HEK293 (cell line): ENCODE measurements at regions not wholly inside any gene's neighbourhood (a gene's known extent, or its start where the extent isn't known, plus 50 kb on each side); places are given as distances from the start of the nearest gene placed in this dataset.

Experiments
- CTCF ChIA-PET: fragments of 350-600 bp; formaldehyde crosslinking; extraction: SDS; loops from one replicate; lab custom pipeline; 2021; ENCODE audit warnings: antibody characterized with exemption; lab: Yijun Ruan, JAX
- POLR2A ChIA-PET: fragments of 300-600 bp; formaldehyde crosslinking; extraction: SDS; loops from one replicate; lab custom pipeline; 2020; ENCODE audit warnings: antibody characterized with exemption, inconsistent platforms; lab: Yijun Ruan, JAX
- H3K27ac ChIP-seq: fragments of 200-500 bp; sonication (Bioruptor generic); 2 replicates; pipeline ENCODE4 v1.5.1; 2014; ENCODE audit warnings: low read depth, low read length, control low read depth, inconsistent platforms; ENCODE audit errors: extremely low read depth
- H3K36me3 ChIP-seq, 2 experiments: fragments of 200-500 bp in 1 of 2; sonication (Bioruptor generic) in 1 of 2; 1 replicate in 1 of 2; 2 replicates in 1 of 2; pipeline ENCODE4 v1.5.1; 2014 to 2017; ENCODE audit warnings: inconsistent platforms in 2 of 2, low read length in 2 of 2; ENCODE audit not compliant: control insufficient read depth in 2 of 2, insufficient read depth in 1 of 2
- H3K4me1 ChIP-seq: fragments of 200-500 bp; sonication (Bioruptor generic); 2 replicates; pipeline ENCODE4 v1.5.1; 2014; ENCODE audit warnings: mild to moderate bottlenecking, low read length, inconsistent platforms; ENCODE audit not compliant: control insufficient read depth, insufficient read depth
- H3K4me3 ChIP-seq: 2 replicates; pipeline ENCODE4 v1.5.1; 2011; ENCODE audit warnings: low read depth, mild to moderate bottlenecking, control low read depth, low read length, moderate library complexity
- H3K9me3 ChIP-seq: fragments of 200-500 bp; sonication (Bioruptor generic); 2 replicates; pipeline ENCODE4 v1.5.1; 2014; ENCODE audit warnings: low read depth, low read length, inconsistent platforms; ENCODE audit not compliant: control insufficient read depth, insufficient read depth
- EGR2 ChIP-seq: fragments of 450-650 bp; formaldehyde crosslinking; IDR thresholded peaks from 2 replicates; pipeline ENCODE4 v1.5.1; 2016; ENCODE audit warnings: low read depth, missing biosample characterization, missing genetic modification characterization
- HOXC10 ChIP-seq: sonication (generic); formaldehyde crosslinking; IDR thresholded peaks from 2 replicates; pipeline ENCODE4 v1.8.1; 2023; ENCODE audit warnings: mild to moderate bottlenecking, missing genetic modification reagents
- KLF9 ChIP-seq: fragments of 450-650 bp; formaldehyde crosslinking; IDR thresholded peaks from 2 replicates; pipeline ENCODE4 v1.5.1; 2016; ENCODE audit warnings: missing biosample characterization, missing genetic modification characterization, low read depth
- MZF1 ChIP-seq: fragments of 450-650 bp; formaldehyde crosslinking; IDR thresholded peaks from 2 replicates; pipeline ENCODE4 v1.5.1; 2017; ENCODE audit warnings: missing biosample characterization, missing genetic modification characterization, borderline replicate concordance
- ZNF155 ChIP-seq: fragments of 450-650 bp; formaldehyde crosslinking; IDR thresholded peaks from 2 replicates; pipeline ENCODE4 v1.5.1; 2016; ENCODE audit warnings: missing biosample characterization, missing genetic modification characterization
- ZNF16 ChIP-seq: fragments of 450-650 bp; formaldehyde crosslinking; IDR thresholded peaks from 2 replicates; pipeline ENCODE4 v1.5.1; 2016; ENCODE audit warnings: low read depth, missing biosample characterization, missing genetic modification characterization
- ZNF175 ChIP-seq: fragments of 450-650 bp; formaldehyde crosslinking; IDR thresholded peaks from 2 replicates; pipeline ENCODE4 v1.5.1; 2016; ENCODE audit warnings: missing biosample characterization, missing genetic modification characterization
- ZNF24 ChIP-seq: fragments of 450-650 bp; formaldehyde crosslinking; IDR thresholded peaks from 2 replicates; pipeline ENCODE4 v1.5.1; 2016; ENCODE audit warnings: missing biosample characterization, missing genetic modification characterization
- ZNF292 ChIP-seq: fragments of 450-650 bp; formaldehyde crosslinking; IDR thresholded peaks from 2 replicates; pipeline ENCODE4 v1.5.1; 2016; ENCODE audit warnings: low read depth, missing biosample characterization, missing genetic modification characterization, borderline replicate concordance
- ZNF549 ChIP-seq: fragments of 450-650 bp; IDR thresholded peaks from 2 replicates; pipeline ENCODE4 v1.5.1; 2018; ENCODE audit warnings: missing biosample characterization, missing genetic modification characterization, mild to moderate bottlenecking, inconsistent platforms, moderate library complexity
- ZNF558 ChIP-seq: fragments of 450-650 bp; formaldehyde crosslinking; IDR thresholded peaks from 2 replicates; pipeline ENCODE4 v1.5.1; 2016; ENCODE audit warnings: missing biosample characterization, missing genetic modification characterization
- ZNF561 ChIP-seq: fragments of 450-650 bp; IDR thresholded peaks from 2 replicates; pipeline ENCODE4 v1.5.1; 2018; ENCODE audit warnings: missing biosample characterization, missing genetic modification characterization, borderline replicate concordance
- ZNF610 ChIP-seq: fragments of 450-650 bp; formaldehyde crosslinking; IDR thresholded peaks from 2 replicates; pipeline ENCODE4 v1.5.1; 2016; ENCODE audit warnings: missing biosample characterization, missing genetic modification characterization, borderline replicate concordance
- ZNF624 ChIP-seq: fragments of 450-650 bp; formaldehyde crosslinking; IDR thresholded peaks from 2 replicates; pipeline ENCODE4 v1.5.1; 2017; ENCODE audit warnings: missing biosample characterization, missing genetic modification characterization
- ZNF677 ChIP-seq: fragments of 450-650 bp; IDR thresholded peaks from 2 replicates; pipeline ENCODE4 v1.5.0; 2018; ENCODE audit warnings: missing biosample characterization, mild to moderate bottlenecking, missing genetic modification characterization, moderate library complexity
- ZNF768 ChIP-seq: fragments of 450-650 bp; formaldehyde crosslinking; IDR thresholded peaks from 2 replicates; pipeline ENCODE4 v1.5.1; 2018; ENCODE audit warnings: missing biosample characterization, mild to moderate bottlenecking, missing genetic modification characterization
- ZNF792 ChIP-seq: fragments of 450-650 bp; formaldehyde crosslinking; IDR thresholded peaks from 2 replicates; pipeline ENCODE4 v1.5.1; 2016; ENCODE audit warnings: missing biosample characterization, missing genetic modification characterization
- ZSCAN30 ChIP-seq: fragments of 450-650 bp; IDR thresholded peaks from 2 replicates; pipeline ENCODE4 v1.5.1; 2018; ENCODE audit warnings: missing biosample characterization, mild to moderate bottlenecking, missing genetic modification characterization, moderate library complexity
- TF ChIP-seq, protein P1 (sequence below): sonication (generic); formaldehyde crosslinking; IDR thresholded peaks from 2 replicates; pipeline ENCODE4 v1.8.1; 2022; ENCODE audit warnings: mild to moderate bottlenecking, moderate library complexity, missing genetic modification reagents
- TF ChIP-seq, protein P2 (sequence below): fragments of 450-650 bp; formaldehyde crosslinking; IDR thresholded peaks from 2 replicates; pipeline ENCODE4 v1.5.1; 2016; ENCODE audit warnings: missing biosample characterization, missing genetic modification characterization, low read depth
- TF ChIP-seq, protein P3 (sequence below): fragments of 450-650 bp; formaldehyde crosslinking; IDR thresholded peaks from 2 replicates; pipeline ENCODE4 v1.5.1; 2016; ENCODE audit warnings: missing biosample characterization, missing genetic modification characterization
- TF ChIP-seq, protein P4 (sequence below): fragments of 450-650 bp; formaldehyde crosslinking; IDR thresholded peaks from 2 replicates; pipeline ENCODE4 v1.5.1; 2016; ENCODE audit warnings: missing biosample characterization, missing genetic modification characterization
- TF ChIP-seq, protein P5 (sequence below): fragments of 450-650 bp; formaldehyde crosslinking; IDR thresholded peaks from 2 replicates; pipeline ENCODE4 v1.5.1; 2016; ENCODE audit warnings: missing biosample characterization, missing genetic modification characterization
- TF ChIP-seq, protein P6 (sequence below): fragments of 450-650 bp; formaldehyde crosslinking; IDR thresholded peaks from 2 replicates; pipeline ENCODE4 v1.5.1; 2016; ENCODE audit warnings: missing biosample characterization, missing genetic modification characterization

DNA sequence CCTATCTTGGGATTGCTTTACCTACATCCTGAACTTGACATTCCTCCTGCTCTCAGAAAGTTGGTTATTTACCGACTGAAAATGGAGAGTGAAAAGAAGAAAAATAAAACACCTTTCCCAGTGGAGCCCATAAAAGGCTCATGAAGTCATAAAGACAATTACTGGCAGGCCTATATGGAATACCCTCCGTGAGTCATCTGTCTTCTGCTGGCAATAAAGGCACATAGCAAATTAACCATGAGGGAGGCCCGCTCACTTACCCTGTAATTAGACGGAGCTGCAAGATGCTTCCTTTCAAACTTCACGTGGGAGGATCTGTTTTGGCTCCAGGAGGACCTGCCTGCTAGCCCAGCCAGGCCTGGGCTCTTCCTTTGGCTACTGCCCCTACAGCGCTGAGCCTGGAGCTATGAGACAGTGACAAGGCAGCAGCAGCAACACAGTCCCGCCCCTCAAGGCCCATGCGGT is 540.4 kb downstream of the BUD13 start (continued):
- TF ChIP-seq, protein P1, sequence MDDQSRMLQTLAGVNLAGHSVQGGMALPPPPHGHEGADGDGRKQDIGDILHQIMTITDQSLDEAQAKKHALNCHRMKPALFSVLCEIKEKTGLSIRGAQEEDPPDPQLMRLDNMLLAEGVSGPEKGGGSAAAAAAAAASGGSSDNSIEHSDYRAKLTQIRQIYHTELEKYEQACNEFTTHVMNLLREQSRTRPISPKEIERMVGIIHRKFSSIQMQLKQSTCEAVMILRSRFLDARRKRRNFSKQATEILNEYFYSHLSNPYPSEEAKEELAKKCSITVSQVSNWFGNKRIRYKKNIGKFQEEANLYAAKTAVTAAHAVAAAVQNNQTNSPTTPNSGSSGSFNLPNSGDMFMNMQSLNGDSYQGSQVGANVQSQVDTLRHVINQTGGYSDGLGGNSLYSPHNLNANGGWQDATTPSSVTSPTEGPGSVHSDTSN, result no peak
- no peak for TF ChIP-seq HOXC10 (CRISPR knock-in tag)
- TF ChIP-seq ZSCAN30 (tag by site-specific recombination), result no peak
- TF ChIP-seq ZNF768 (tag by site-specific recombination), result no peak
- no peak for TF ChIP-seq ZNF558 (tag by site-specific recombination)
- TF ChIP-seq ZNF549 (tag by site-specific recombination), result no peak
- no peak for TF ChIP-seq ZNF16
- TF ChIP-seq KLF9 (tag by site-specific recombination), result no peak
- TF ChIP-seq, all 188 proteins: peak for 38

DNA sequence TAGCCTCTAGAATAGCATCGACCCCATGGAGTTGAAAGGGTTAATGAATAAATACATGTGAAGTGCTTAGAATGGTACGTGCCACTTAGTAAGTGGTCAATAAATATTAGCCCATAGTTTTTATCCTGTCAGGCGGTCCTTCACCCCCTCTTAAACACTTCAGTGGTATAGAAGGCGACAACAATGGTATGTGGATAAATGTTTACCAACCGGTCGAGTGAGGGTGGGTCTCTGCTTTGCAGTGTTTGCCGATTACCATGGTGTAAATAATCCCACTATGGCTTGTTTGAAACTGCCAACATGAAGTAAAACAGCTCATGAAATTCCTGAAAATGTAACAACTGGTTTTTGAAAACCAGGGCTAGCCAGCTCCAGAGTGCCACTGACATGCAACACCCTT is 541.2 kb downstream of the BUD13 start:
- ChIA-PET CTCF (interaction anchor here (5.3 kb wide), 1 partner anchor 15 kb away, joined by 30 read pairs; no protein-coding TSS in a partner anchor), POLR2A (no interaction called here)
- Histone ChIP-seq H3K4me1 (peaks cover 5% of the 10 kb centered on the region; the same call in 1 of the 2 replicates), H3K27ac (no peak overlapping the region), H3K9me3 (no peaks in the 10 kb centered on the region), H3K4me3 (no peak overlapping the region), H3K36me3 (no peaks in the 10 kb centered on the region)
- TF ChIP-seq, protein P2, sequence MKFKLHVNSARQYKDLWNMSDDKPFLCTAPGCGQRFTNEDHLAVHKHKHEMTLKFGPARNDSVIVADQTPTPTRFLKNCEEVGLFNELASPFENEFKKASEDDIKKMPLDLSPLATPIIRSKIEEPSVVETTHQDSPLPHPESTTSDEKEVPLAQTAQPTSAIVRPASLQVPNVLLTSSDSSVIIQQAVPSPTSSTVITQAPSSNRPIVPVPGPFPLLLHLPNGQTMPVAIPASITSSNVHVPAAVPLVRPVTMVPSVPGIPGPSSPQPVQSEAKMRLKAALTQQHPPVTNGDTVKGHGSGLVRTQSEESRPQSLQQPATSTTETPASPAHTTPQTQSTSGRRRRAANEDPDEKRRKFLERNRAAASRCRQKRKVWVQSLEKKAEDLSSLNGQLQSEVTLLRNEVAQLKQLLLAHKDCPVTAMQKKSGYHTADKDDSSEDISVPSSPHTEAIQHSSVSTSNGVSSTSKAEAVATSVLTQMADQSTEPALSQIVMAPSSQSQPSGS (tag by site-specific recombination), result no peak
- no peak for TF ChIP-seq ZNF792
- TF ChIP-seq ZNF677 (tag by site-specific recombination), result no peak
- TF ChIP-seq ZNF292, result no peak
- TF ChIP-seq, protein P3, sequence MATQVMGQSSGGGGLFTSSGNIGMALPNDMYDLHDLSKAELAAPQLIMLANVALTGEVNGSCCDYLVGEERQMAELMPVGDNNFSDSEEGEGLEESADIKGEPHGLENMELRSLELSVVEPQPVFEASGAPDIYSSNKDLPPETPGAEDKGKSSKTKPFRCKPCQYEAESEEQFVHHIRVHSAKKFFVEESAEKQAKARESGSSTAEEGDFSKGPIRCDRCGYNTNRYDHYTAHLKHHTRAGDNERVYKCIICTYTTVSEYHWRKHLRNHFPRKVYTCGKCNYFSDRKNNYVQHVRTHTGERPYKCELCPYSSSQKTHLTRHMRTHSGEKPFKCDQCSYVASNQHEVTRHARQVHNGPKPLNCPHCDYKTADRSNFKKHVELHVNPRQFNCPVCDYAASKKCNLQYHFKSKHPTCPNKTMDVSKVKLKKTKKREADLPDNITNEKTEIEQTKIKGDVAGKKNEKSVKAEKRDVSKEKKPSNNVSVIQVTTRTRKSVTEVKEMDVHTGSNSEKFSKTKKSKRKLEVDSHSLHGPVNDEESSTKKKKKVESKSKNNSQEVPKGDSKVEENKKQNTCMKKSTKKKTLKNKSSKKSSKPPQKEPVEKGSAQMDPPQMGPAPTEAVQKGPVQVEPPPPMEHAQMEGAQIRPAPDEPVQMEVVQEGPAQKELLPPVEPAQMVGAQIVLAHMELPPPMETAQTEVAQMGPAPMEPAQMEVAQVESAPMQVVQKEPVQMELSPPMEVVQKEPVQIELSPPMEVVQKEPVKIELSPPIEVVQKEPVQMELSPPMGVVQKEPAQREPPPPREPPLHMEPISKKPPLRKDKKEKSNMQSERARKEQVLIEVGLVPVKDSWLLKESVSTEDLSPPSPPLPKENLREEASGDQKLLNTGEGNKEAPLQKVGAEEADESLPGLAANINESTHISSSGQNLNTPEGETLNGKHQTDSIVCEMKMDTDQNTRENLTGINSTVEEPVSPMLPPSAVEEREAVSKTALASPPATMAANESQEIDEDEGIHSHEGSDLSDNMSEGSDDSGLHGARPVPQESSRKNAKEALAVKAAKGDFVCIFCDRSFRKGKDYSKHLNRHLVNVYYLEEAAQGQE (tag by site-specific recombination), result no peak
- TF ChIP-seq ZNF561 (tag by site-specific recombination), result no peak
- TF ChIP-seq, protein P4, sequence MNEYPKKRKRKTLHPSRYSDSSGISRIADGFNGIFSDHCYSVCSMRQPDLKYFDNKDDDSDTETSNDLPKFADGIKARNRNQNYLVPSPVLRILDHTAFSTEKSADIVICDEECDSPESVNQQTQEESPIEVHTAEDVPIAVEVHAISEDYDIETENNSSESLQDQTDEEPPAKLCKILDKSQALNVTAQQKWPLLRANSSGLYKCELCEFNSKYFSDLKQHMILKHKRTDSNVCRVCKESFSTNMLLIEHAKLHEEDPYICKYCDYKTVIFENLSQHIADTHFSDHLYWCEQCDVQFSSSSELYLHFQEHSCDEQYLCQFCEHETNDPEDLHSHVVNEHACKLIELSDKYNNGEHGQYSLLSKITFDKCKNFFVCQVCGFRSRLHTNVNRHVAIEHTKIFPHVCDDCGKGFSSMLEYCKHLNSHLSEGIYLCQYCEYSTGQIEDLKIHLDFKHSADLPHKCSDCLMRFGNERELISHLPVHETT (tag by site-specific recombination), result no peak
- no peak for TF ChIP-seq EGR2 (tag by site-specific recombination)
- TF ChIP-seq ZNF155, result no peak
- TF ChIP-seq ZNF624, result no peak
- TF ChIP-seq ZNF175, result no peak
- TF ChIP-seq MZF1 (tag by site-specific recombination), result no peak
- no peak for TF ChIP-seq ZNF610 (tag by site-specific recombination)
- TF ChIP-seq ZNF24 (tag by site-specific recombination), result no peak
- TF ChIP-seq, protein P5, sequence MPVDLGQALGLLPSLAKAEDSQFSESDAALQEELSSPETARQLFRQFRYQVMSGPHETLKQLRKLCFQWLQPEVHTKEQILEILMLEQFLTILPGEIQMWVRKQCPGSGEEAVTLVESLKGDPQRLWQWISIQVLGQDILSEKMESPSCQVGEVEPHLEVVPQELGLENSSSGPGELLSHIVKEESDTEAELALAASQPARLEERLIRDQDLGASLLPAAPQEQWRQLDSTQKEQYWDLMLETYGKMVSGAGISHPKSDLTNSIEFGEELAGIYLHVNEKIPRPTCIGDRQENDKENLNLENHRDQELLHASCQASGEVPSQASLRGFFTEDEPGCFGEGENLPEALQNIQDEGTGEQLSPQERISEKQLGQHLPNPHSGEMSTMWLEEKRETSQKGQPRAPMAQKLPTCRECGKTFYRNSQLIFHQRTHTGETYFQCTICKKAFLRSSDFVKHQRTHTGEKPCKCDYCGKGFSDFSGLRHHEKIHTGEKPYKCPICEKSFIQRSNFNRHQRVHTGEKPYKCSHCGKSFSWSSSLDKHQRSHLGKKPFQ, result no peak
- TF ChIP-seq, protein P6, sequence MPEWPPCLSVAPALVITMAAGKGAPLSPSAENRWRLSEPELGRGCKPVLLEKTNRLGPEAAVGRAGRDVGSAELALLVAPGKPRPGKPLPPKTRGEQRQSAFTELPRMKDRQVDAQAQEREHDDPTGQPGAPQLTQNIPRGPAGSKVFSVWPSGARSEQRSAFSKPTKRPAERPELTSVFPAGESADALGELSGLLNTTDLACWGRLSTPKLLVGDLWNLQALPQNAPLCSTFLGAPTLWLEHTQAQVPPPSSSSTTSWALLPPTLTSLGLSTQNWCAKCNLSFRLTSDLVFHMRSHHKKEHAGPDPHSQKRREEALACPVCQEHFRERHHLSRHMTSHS (tag by site-specific recombination), result no peak
